Activated naive CD8-positive, alpha-beta T cell (primary cell): ENCODE measurements at regions not wholly inside any gene's neighbourhood (a gene's known extent, or its start where the extent isn't known, plus 50 kb on each side); places are given as distances from the start of the nearest gene placed in this dataset.

ENCODE experiments used
- H3K27ac Mint-ChIP-seq: one replicate; pipeline ENCODE4 v1.8.0; 2021; ENCODE audit warnings: mixed read lengths
- H3K27me3 Mint-ChIP-seq: one replicate; pipeline ENCODE4 v1.8.0; 2021; ENCODE audit warnings: mixed read lengths
- H3K36me3 Mint-ChIP-seq: one replicate; pipeline ENCODE4 v1.8.0; 2021; ENCODE audit warnings: mixed read lengths
- H3K4me1 Mint-ChIP-seq: one replicate; pipeline ENCODE4 v1.8.0; 2021; ENCODE audit warnings: low read depth, mixed read lengths
- H3K4me3 Mint-ChIP-seq: one replicate; pipeline ENCODE4 v1.8.0; 2021; ENCODE audit warnings: mild to moderate bottlenecking, mixed read lengths
- H3K9me3 Mint-ChIP-seq: one replicate; pipeline ENCODE4 v1.8.0; 2021; ENCODE audit warnings: low read depth, mixed read lengths

DNA sequence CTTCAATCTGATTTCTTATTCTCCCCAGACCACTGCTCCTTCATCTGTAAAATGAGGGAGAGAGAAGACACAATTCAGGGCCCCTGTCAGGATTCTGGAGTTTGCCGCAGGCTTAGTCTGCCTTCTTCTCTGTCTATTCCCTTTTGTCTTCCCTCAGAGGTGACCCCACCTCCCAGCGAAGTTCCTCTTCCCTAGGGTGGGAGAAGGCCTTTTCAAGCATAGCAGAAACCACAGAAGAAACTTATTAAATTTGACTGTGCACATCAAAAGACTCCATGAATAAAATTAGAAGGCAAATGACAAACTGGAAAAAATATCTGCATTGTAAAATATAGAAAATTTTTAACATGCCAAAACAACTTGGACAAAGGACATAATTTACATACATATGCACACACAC lies 148.8 kb downstream of the HNRNPD start:
- Mint-ChIP-seq H3K36me3 (no peaks in the 10 kb centered on the region), H3K4me3 (no peak overlapping the region), H3K9me3 (no peaks in the 10 kb centered on the region), H3K27ac (no peak overlapping the region), H3K27me3 (peaks cover 5% of the 10 kb centered on the region), H3K4me1 (peaks cover 14% of the 10 kb centered on the region)

DNA sequence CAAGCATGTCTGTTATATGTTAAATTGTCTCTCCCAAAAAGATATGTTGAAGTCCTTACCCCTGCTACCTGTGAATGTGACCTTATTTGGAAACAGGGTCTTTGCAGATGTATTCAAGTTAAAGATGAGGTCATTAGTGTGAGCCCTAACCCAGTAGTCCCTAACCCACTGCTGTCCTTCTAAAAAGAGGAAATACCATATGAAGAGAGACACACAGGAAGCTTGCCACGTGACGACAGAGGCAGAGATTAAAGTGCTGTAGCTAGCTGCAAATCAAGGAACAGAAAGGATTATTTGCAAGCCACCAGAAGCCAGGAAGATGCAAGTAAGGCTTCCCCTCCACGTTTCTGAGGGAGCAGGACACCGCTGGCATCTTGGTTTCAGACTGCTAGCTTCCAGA lies 150.1 kb downstream of the HNRNPD start:
- Mint-ChIP-seq H3K27me3 (peaks cover under 1% of the 10 kb centered on the region), H3K36me3 (no peaks in the 10 kb centered on the region), H3K4me3 (peak overlapping the region; percentile 44), H3K9me3 (no peaks in the 10 kb centered on the region), H3K27ac (peak overlapping the region; percentile 46), H3K4me1 (peaks cover 14% of the 10 kb centered on the region)

DNA sequence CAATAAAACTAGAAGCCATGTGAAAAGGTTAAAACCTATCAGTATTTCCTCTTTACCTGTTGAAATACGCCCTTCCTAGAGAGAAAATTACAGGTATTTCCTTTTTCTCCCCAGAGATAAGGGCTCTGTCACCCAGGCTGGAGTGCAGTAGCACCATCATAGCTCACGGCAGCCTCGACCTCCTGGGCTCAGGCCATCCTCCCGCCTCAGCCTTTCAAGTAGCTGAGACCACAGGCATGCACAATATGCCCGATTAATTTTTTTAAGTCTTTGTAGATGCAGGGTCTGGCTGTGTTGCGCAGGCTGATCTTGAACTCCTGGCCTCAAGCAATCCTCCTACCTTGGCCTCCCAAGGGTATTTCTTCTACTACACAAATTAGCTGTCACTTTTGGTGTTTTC lies 154.4 kb downstream of the HNRNPD start:
- Mint-ChIP-seq H3K27me3 (no peaks in the 10 kb centered on the region), H3K4me3 (no peak overlapping the region), H3K27ac (no peak overlapping the region)

DNA sequence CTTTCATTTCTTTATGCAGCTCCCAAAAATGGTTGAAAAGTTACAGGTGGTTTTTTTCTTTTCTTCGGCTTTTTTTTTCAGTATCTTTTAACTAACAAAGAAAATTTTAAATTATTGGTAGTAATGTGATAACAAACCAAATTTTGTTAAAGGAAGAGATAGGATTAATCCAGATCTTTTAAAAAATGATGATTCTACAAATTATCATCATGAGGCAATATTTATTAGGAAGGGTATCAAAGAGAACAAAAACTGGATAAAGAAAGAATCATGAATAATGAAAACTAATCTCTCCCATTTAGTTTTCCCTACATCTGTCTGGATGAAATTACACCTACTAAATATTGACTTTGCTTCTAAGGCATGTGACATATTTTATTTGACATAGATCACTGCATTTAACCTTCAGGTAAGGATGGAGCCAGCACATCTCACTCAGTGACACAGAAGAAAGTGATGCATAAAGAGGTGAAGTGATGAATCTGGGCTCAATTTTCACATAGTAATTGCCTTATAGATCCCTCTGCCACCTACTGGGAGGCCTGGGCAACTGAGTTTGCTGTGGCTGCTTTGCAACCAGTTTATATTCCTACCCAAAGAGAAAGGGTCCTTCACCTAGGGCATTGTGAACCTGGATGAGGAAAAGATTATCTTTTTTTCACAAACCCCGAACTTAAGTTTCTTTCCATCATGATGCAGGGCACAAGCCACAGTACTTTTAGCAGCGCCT lies 155.6 kb downstream of the HNRNPD start:
- peaks cover 15% of the 10 kb centered on the region for H3K4me1 Mint-ChIP-seq
- H3K27me3 Mint-ChIP-seq, result no peaks in the 10 kb centered on the region
- H3K9me3 Mint-ChIP-seq, result no peaks in the 10 kb centered on the region
- H3K27ac Mint-ChIP-seq, result no peak overlapping the region
- no peak overlapping the region for H3K4me3 Mint-ChIP-seq
- no peaks in the 10 kb centered on the region for H3K36me3 Mint-ChIP-seq

More for the DNA sequence above, 154.4 kb downstream of the HNRNPD start:
- no peaks in the 10 kb centered on the region for H3K36me3 Mint-ChIP-seq
- no peaks in the 10 kb centered on the region for H3K9me3 Mint-ChIP-seq
- peaks cover 15% of the 10 kb centered on the region for H3K4me1 Mint-ChIP-seq

DNA sequence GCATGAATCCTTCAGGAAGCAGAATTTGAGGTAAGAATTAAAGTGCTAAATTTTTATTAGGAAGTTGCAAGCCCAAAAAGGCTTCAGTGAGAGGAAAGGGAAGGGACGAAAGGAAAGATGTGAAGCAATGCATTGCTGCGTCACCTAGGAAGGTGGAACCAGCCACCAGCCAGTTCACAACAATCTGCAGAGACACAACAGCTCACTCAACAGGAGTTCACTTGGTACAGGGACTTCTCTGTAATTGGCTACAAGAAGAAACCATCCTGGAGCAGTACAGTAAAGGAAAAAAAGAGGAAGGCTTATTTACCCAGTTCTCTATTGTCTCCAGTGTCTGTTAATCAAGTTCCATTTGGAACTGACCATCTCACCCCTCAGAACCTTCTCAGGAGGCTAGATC lies 157.6 kb downstream of the HNRNPD start:
- Mint-ChIP-seq H3K9me3 (no peaks in the 10 kb centered on the region), H3K27me3 (no peaks in the 10 kb centered on the region), H3K27ac (no peak overlapping the region), H3K4me1 (peaks cover 19% of the 10 kb centered on the region), H3K36me3 (no peaks in the 10 kb centered on the region), H3K4me3 (no peak overlapping the region)

DNA sequence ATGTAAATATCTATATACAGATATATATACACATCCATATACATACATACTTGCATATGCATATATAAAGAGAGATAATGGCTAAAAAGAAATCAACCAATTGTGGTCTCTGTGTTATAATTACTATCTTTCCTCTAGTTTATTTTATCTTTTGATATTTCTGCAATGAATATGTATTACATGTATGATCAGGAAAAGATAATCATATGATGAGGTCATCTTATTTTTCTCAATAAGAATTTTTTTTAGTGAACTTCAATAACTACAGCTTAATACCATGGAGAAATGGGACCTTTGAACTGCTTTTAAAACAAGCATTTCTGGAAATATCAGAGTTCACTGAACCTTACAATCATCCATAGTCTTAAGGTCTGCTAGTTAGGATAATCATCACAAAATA lies 158.0 kb downstream of the HNRNPD start:
- no peaks in the 10 kb centered on the region for H3K9me3 Mint-ChIP-seq
- no peak overlapping the region for H3K4me3 Mint-ChIP-seq
- H3K27ac Mint-ChIP-seq, result no peak overlapping the region
- H3K4me1 Mint-ChIP-seq, result peaks cover 19% of the 10 kb centered on the region
- H3K27me3 Mint-ChIP-seq, result no peaks in the 10 kb centered on the region
- H3K36me3 Mint-ChIP-seq, result no peaks in the 10 kb centered on the region

DNA sequence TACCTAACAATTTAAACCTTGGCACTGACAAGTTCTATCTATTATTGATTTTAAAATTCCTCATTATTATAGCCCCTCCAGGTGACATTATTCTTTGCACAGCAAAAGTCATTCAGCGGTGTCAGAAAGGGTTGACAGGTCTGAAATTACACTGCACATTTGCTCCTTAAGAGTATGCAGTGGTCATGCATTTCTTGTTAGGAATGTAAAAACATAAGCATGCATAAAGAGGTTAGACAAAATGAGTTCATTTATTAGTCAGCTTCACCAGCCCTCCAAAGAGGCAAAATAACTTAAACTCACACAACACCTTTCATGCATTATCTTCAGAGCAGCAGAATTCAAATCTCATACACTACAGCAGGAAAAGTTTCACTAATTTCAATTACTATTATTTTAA lies 158.8 kb downstream of the HNRNPD start:
- Mint-ChIP-seq H3K4me3 (no peak overlapping the region), H3K4me1 (peaks cover 19% of the 10 kb centered on the region), H3K27ac (no peak overlapping the region), H3K36me3 (no peaks in the 10 kb centered on the region), H3K27me3 (no peaks in the 10 kb centered on the region), H3K9me3 (no peaks in the 10 kb centered on the region)

DNA sequence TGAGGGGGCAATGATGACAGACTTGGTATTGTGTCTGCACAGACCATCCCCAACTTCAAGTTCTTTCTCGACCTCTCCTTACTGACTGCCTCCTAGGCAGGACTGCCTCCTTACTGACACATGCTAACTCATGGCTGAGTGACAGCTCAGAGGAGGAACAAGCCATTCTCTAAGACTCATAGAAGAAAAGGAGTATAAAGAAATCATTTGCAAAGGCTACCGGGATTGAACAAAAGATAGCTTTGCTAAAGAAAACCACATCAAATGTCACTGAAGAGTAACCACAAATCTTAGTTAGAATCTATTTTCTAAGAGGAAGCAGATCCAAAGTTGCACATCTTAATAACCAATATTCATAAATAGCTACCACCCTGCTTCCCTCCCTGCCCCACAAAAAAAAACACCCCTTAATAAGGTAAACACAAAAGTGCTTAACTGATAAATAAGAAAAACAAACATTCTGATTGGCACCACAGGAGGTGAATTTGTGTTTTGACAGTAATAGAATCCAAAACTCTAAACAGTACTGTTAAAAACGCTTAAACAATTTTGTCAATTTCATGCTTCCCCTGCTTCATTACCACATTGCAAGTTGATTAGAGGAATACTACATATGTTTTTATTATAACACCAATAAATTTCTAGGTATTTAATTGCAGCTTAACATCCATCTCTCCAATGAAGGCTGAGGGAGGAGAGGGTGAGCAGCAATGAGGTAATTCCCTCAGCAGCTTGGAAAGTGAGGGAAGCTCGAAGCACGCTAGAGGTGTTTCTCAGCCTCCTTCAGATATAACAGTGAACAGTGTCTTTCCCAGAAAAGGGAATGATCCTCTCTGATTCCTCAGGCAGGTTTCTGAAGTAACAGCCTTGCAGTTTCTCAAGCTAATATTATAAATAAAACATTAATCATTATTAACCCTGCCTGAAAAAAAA lies 160.0 kb downstream of the HNRNPD start:
- peak overlapping the region; percentile 7 for H3K27ac Mint-ChIP-seq
- no peaks in the 10 kb centered on the region for H3K36me3 Mint-ChIP-seq
- no peaks in the 10 kb centered on the region for H3K27me3 Mint-ChIP-seq
- peaks cover 19% of the 10 kb centered on the region for H3K4me1 Mint-ChIP-seq
- H3K4me3 Mint-ChIP-seq, result no peak overlapping the region
- H3K9me3 Mint-ChIP-seq, result no peaks in the 10 kb centered on the region

DNA sequence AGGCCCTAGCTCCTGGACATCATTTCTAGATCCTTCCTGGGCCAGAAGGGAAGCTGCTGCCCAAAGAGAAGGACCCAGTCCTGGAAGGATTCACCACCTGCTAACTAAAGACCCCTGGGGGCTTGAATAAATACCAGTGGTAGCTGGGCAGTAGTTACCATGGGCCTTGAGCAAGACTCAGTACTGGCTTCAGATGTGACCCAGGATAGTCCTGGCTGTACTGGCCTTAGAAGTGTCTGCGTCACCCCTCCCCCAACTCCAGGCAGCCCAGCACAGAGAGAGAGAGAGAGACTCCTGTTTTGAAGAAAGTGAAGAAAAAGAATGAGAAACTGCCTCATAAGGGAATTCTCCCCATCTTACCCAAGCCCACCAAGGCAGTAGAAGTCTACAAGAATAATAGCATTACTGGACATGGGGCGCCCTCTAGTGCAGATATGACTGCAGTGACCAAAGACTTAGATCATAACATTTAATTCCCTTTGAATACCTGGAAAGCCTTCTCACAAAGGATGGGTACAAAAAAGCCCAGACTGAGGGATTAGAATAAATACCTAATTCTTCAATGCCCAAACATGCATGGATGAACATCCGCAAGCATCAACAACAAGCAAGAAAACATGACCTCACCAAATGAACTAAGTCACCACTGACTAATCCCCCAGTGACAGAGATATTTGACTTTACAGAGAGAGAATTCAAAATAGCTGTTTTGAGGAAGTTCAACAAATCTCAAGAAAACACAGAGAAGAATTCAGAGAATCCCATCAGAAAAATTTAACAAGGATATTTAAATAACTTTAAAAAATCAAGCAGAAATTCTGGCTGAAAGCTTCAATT lies 171.8 kb downstream of the HNRNPD start:
- H3K9me3 Mint-ChIP-seq, result no peaks in the 10 kb centered on the region
- no peak overlapping the region for H3K27ac Mint-ChIP-seq
- H3K4me1 Mint-ChIP-seq, result no peaks in the 10 kb centered on the region

DNA sequence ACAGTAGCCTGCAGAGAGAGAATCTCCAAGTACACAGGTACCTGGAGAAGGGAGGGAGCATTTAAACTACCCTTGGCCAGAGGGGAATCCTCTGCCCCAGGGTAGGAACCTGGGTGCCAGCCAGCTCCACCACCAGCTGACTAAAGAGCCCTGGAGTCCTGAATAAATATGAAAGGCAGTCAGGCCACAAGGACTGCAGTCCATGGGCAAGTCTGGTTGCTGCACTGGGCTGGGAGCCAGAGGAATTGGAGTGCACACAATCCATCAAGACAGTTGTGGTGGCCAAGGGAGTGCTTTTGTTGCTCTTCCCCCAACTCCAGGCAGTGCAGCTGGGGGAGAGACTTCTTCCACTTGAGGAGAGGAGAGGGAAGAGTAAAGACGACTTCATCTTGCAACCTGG lies 172.5 kb downstream of the HNRNPD start:
- H3K27ac Mint-ChIP-seq, result no peak overlapping the region
- H3K27me3 Mint-ChIP-seq, result peaks cover 8% of the 10 kb centered on the region
- no peaks in the 10 kb centered on the region for H3K9me3 Mint-ChIP-seq
- no peaks in the 10 kb centered on the region for H3K4me1 Mint-ChIP-seq
- no peaks in the 10 kb centered on the region for H3K36me3 Mint-ChIP-seq
- H3K4me3 Mint-ChIP-seq, result no peak overlapping the region

More for the DNA sequence above, 171.8 kb downstream of the HNRNPD start:
- no peaks in the 10 kb centered on the region for H3K36me3 Mint-ChIP-seq
- no peak overlapping the region for H3K4me3 Mint-ChIP-seq
- peaks cover 9% of the 10 kb centered on the region for H3K27me3 Mint-ChIP-seq

DNA sequence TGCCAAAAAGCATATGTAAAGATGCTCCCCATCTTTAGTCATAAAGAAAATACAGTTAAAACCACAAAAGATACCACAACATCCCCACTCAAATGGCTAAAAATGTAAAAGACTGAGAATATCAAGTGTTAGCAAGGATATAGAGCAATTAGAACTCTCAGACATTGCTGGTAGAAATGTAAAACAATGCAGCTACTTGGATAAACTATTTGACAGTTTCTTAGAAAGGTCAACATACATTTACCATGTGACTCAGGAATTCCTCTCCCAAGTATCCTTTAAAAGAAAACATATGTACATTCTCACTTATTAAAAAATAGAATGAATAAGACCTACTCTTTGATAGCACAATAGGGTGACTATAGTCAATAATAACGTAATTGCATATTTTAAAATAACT lies 173.7 kb downstream of the HNRNPD start:
- no peak overlapping the region for H3K27ac Mint-ChIP-seq
- H3K4me1 Mint-ChIP-seq, result no peaks in the 10 kb centered on the region
- no peaks in the 10 kb centered on the region for H3K36me3 Mint-ChIP-seq
- H3K4me3 Mint-ChIP-seq, result no peak overlapping the region
- peaks cover 7% of the 10 kb centered on the region for H3K27me3 Mint-ChIP-seq
- H3K9me3 Mint-ChIP-seq, result no peaks in the 10 kb centered on the region

DNA sequence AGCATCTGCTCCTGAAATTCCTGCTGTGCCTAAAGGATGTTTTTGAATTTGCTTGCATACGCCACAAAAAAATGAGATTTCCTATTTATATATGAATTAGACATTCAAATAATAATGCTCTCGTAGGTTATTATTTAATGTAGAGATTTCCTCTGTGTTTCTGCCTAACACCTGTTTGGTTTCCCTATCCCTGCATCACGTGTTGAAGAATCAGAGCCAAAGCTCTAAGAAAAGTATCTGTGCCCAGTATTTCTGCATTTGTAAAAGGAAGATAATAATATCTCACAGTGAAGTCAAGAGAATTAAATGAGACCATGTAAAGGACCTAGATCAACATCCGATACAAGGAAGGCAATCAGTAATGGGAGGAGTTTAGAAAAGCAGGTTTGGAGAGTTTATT lies 179.5 kb downstream of the HNRNPD start:
- no peak overlapping the region for H3K27ac Mint-ChIP-seq
- H3K4me1 Mint-ChIP-seq, result no peaks in the 10 kb centered on the region
- H3K27me3 Mint-ChIP-seq, result no peaks in the 10 kb centered on the region
- no peak overlapping the region for H3K4me3 Mint-ChIP-seq
- no peaks in the 10 kb centered on the region for H3K9me3 Mint-ChIP-seq
- no peaks in the 10 kb centered on the region for H3K36me3 Mint-ChIP-seq

DNA sequence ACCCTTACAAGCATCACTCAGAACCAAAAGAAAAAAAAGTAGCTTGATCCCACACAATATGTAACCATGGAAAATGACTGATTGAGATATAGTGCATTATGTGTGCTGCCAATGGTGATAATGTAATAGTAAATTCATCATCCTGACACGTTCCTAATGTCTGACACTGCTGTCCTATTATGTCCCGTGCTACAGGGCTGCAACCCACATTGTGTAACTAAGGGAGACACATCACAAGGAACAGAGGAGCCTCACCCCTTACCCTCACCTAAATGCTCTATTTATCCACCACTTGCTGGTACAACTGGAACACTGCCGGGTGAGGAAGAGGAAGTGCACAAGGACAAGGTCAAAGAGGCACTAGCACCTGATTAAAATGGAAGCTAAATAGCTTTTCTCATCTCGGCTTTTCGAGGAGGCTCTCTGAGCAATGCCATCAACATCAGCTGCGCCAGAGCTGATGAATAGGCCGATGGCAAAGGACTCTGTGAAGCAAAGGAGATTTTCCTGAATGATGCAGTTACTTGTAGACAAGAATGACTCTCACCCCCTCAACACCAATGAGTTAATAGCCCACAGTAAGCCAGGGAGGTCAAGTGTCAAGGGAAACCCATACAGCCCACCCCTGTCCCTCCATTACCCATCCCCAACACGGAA lies 181.6 kb downstream of the HNRNPD start:
- no peak overlapping the region for H3K27ac Mint-ChIP-seq
- no peaks in the 10 kb centered on the region for H3K27me3 Mint-ChIP-seq
- no peak overlapping the region for H3K4me3 Mint-ChIP-seq
- H3K4me1 Mint-ChIP-seq, result no peaks in the 10 kb centered on the region
- no peaks in the 10 kb centered on the region for H3K36me3 Mint-ChIP-seq
- no peaks in the 10 kb centered on the region for H3K9me3 Mint-ChIP-seq

DNA sequence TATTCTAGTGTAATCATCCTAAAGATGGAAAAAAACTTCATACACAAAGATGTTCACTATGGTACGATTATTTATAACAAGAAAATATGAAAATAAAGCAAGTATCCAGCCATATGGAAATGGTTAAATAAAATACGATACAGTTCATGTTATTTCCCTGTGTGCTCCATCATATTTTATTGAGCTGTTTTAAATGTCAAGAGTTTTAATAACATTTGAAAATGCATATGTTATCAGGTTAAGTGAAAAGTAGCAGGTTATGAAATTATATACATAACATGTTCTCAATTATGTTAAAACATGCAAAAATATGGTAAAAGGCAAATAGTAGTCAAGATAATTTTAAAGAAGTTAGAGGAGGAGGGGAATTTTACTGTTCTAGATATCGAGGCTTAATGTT lies 192.0 kb downstream of the HNRNPD start:
- H3K9me3 Mint-ChIP-seq, result no peaks in the 10 kb centered on the region
- H3K36me3 Mint-ChIP-seq, result no peaks in the 10 kb centered on the region
- no peaks in the 10 kb centered on the region for H3K4me1 Mint-ChIP-seq
- H3K27ac Mint-ChIP-seq, result no peak overlapping the region
- H3K4me3 Mint-ChIP-seq, result no peak overlapping the region
- peaks cover 2% of the 10 kb centered on the region for H3K27me3 Mint-ChIP-seq
